ENCODE measurements at regions not wholly inside any gene's neighbourhood (a gene's known extent, or its start where the extent isn't known, plus 50 kb on each side); places are given as distances from the start of the nearest gene placed in this dataset.

- DNase-seq, result no peak
Observed at GRCh38 chr1:101730559-101730958, 266.2 kb downstream of the OLFM3 start.

- no peak for DNase-seq
Observed at GRCh38 chr1:101732261-101732660, 264.5 kb downstream of the OLFM3 start.

- DNase-seq, result no peak
Observed at GRCh38 chr1:101733340-101733739, 263.4 kb downstream of the OLFM3 start.

GRCh38 chr1:101738475-101738874 is 258.3 kb downstream of the OLFM3 start:
- no peak for DNase-seq

GRCh38 chr1:101739146-101739545 is 257.6 kb downstream of the OLFM3 start:
- no peak for DNase-seq

GRCh38 chr1:101739826-101740330 is 256.8 kb downstream of the OLFM3 start:
- DNase-seq, result no peak

GRCh38 chr1:101741910-101742309 is 254.8 kb downstream of the OLFM3 start:
- DNase-seq, result no peak

GRCh38 chr1:101742509-101742908 is 254.2 kb downstream of the OLFM3 start:
- no peak for DNase-seq

- no peak for DNase-seq
Observed at GRCh38 chr1:101745551-101746270, 251.0 kb downstream of the OLFM3 start.

GRCh38 chr1:101748077-101748476 is 248.6 kb downstream of the OLFM3 start:
- no peak for DNase-seq

Data from NCI-H2081 (cell line).